Lower lobe of right lung (tissue), 2 donors: ENCODE measurements at regions not wholly inside any gene's neighbourhood (a gene's known extent, or its start where the extent isn't known, plus 50 kb on each side); places are given as distances from the start of the nearest gene placed in this dataset.

ENCODE experiments used
- ATAC-seq, 2 donors: fragments of 200-7000 bp; cut with Tn5 transposase; one replicate each; pipeline ENCODE4 v1.9.1; 2020 to 2022; ENCODE audit warnings: mild to moderate bottlenecking in 2 of 2, moderate library complexity in 2 of 2
- DNase-seq: peaks from one replicate; pipeline ENCODE4 v3.0.0-alpha.2; 2020
- H3K27ac ChIP-seq: fragments of 200-600 bp; one replicate; pipeline ENCODE4 v1.8.0; 2022
- H3K27me3 ChIP-seq: fragments of 200-600 bp; one replicate; pipeline ENCODE4 v1.8.0; 2022; ENCODE audit warnings: low read depth
- H3K36me3 ChIP-seq: fragments of 200-600 bp; one replicate; pipeline ENCODE4 v1.8.0; 2022; ENCODE audit warnings: mild to moderate bottlenecking
- H3K4me1 ChIP-seq: fragments of 200-600 bp; one replicate; pipeline ENCODE4 v1.8.0; 2022
- H3K4me3 ChIP-seq: fragments of 200-600 bp; one replicate; pipeline ENCODE4 v1.8.0; 2022; ENCODE audit warnings: mild to moderate bottlenecking
- H3K9me3 ChIP-seq: fragments of 200-600 bp; one replicate; pipeline ENCODE4 v1.8.0; 2022
- CTCF ChIP-seq: fragments of 200-600 bp; IDR thresholded peaks from one replicate; pipeline ENCODE4 v1.8.0; 2022; ENCODE audit warnings: antibody characterized with exemption, mild to moderate bottlenecking
- intact Hi-C: fragments of 100-400 bp; cut with DNase I; formaldehyde crosslinking; loops from one replicate; pipeline ENCODE4 v1.11.0; 2022
- donor health status: DM: no; HTN: yes; CAD: no; lungs with severe emphysema.

GRCh38 chr10:36692759-36693158, 432.6 kb upstream of the ANKRD30A start:
- Histone ChIP-seq H3K4me3 (no peak overlapping the region), H3K9me3 (no peaks in the 10 kb centered on the region), H3K4me1 (no peaks in the 10 kb centered on the region), H3K27ac (no peak overlapping the region), H3K27me3 (no peaks in the 10 kb centered on the region), H3K36me3 (no peaks in the 10 kb centered on the region)
- no peak for TF ChIP-seq CTCF
- DNase-seq (no peak), ATAC-seq (no peak)
- intact Hi-C loops = no loop called here

- H3K4me1 ChIP-seq = no peaks in the 10 kb centered on the region
- no peak overlapping the region for H3K4me3 ChIP-seq
- H3K36me3 ChIP-seq = no peaks in the 10 kb centered on the region
- no peaks in the 10 kb centered on the region for H3K27me3 ChIP-seq
- TF ChIP-seq CTCF = no peak
- no peak overlapping the region for H3K27ac ChIP-seq
- H3K9me3 ChIP-seq = no peaks in the 10 kb centered on the region
- DNase-seq = no peak
- no peak for ATAC-seq
- intact Hi-C loops = no loop called here
Measured at GRCh38 chr10:36688717-36689116, 436.7 kb upstream of the ANKRD30A start.

GRCh38 chr10:36683421-36683820, 442.0 kb upstream of the ANKRD30A start:
- intact Hi-C loops = no loop called here
- Histone ChIP-seq H3K9me3 (no peaks in the 10 kb centered on the region), H3K4me3 (no peak overlapping the region), H3K27me3 (no peaks in the 10 kb centered on the region), H3K4me1 (no peaks in the 10 kb centered on the region), H3K36me3 (no peaks in the 10 kb centered on the region), H3K27ac (no peak overlapping the region)
- no peak for TF ChIP-seq CTCF
- ATAC-seq (no peak), DNase-seq (no peak)

GRCh38 chr10:36681751-36682632, 443.4 kb upstream of the ANKRD30A start:
- no peak overlapping the region for H3K4me3 ChIP-seq
- no peak overlapping the region for H3K27ac ChIP-seq
- no peak for DNase-seq
- H3K4me1 ChIP-seq = no peaks in the 10 kb centered on the region
- intact Hi-C loops = no loop called here
- no peaks in the 10 kb centered on the region for H3K9me3 ChIP-seq
- no peak for ATAC-seq
- no peaks in the 10 kb centered on the region for H3K27me3 ChIP-seq
- no peaks in the 10 kb centered on the region for H3K36me3 ChIP-seq
- TF ChIP-seq CTCF = no peak

- Histone ChIP-seq H3K4me1 (no peaks in the 10 kb centered on the region), H3K27ac (no peak overlapping the region), H3K27me3 (no peaks in the 10 kb centered on the region), H3K4me3 (no peak overlapping the region), H3K9me3 (no peaks in the 10 kb centered on the region), H3K36me3 (no peaks in the 10 kb centered on the region)
- intact Hi-C loops = no loop called here
- TF ChIP-seq CTCF = no peak
- ATAC-seq (no peak), DNase-seq (no peak)
Measured at GRCh38 chr10:36679554-36679953, 445.8 kb upstream of the ANKRD30A start.
